GM19023 (cell line): ENCODE measurements at regions not wholly inside any gene's neighbourhood (a gene's known extent, or its start where the extent isn't known, plus 50 kb on each side); places are given as distances from the start of the nearest gene placed in this dataset.
"Not testable (repeated sequence)": the region's sequence is repeated elsewhere in the genome, so short reads cannot be mapped to it uniquely, and the experiment has no call there.

ENCODE experiments used
- ATAC-seq: cut with Tn5 transposase; IDR thresholded peaks from one replicate; pipeline ENCODE4 v1.9.1; 2021; ENCODE audit warnings: mild to moderate bottlenecking, moderate library complexity; ENCODE audit not compliant: unreplicated experiment

- no peak for ATAC-seq
Observed at GRCh38 chr3:127520993-127521392, 69.5 kb downstream of the TPRA1 start.

GRCh38 chr3:127518456-127519081 lies 72.0 kb downstream of the TPRA1 start:
- no peak for ATAC-seq

GRCh38 chr3:127512256-127512655 lies 78.3 kb downstream of the TPRA1 start:
- ATAC-seq = no peak

- ATAC-seq = no peak
Observed at GRCh38 chr3:127501177-127501576, 89.4 kb downstream of the TPRA1 start.

GRCh38 chr3:127497676-127498075 lies 92.9 kb downstream of the TPRA1 start:
- no peak for ATAC-seq

- ATAC-seq = no peak
Observed at GRCh38 chr3:127497166-127497565, 93.4 kb downstream of the TPRA1 start.

GRCh38 chr3:127495821-127496655 lies 94.5 kb downstream of the TPRA1 start:
- no peak for ATAC-seq

- no peak for ATAC-seq
Observed at GRCh38 chr3:127493924-127494646, 96.4 kb downstream of the TPRA1 start.

GRCh38 chr3:127492426-127492825 lies 98.1 kb downstream of the TPRA1 start:
- no peak for ATAC-seq

- ATAC-seq = no peak
Observed at GRCh38 chr3:127491909-127492308, 98.6 kb downstream of the TPRA1 start.

GRCh38 chr3:127491323-127491722 lies 99.2 kb downstream of the TPRA1 start:
- no peak for ATAC-seq

GRCh38 chr3:127491024-127491305 lies 99.6 kb downstream of the TPRA1 start:
- not testable (repeated sequence) for ATAC-seq

GRCh38 chr3:127490271-127491023 lies 100.1 kb downstream of the TPRA1 start:
- no peak for ATAC-seq

- no peak for ATAC-seq
Observed at GRCh38 chr3:127489357-127489756, 101.2 kb downstream of the TPRA1 start.

- ATAC-seq = no peak
Observed at GRCh38 chr3:127488740-127489139, 101.8 kb downstream of the TPRA1 start.

GRCh38 chr3:127488141-127488672 lies 102.3 kb downstream of the TPRA1 start:
- no peak for ATAC-seq

- ATAC-seq = no peak
Observed at GRCh38 chr3:127487196-127487595, 103.3 kb downstream of the TPRA1 start.

GRCh38 chr3:127486321-127486944 lies 104.1 kb downstream of the TPRA1 start:
- ATAC-seq = no peak

- no peak for ATAC-seq
Observed at GRCh38 chr3:127485396-127486170, 105.0 kb downstream of the TPRA1 start.
